Skeletal muscle satellite cell (primary cell): ENCODE measurements at regions not wholly inside any gene's neighbourhood (a gene's known extent, or its start where the extent isn't known, plus 50 kb on each side); places are given as distances from the start of the nearest gene placed in this dataset.

Experiments
- H3K27me3 ChIP-seq: 2 replicates; pipeline ENCODE4 v1.7.0; 2013; ENCODE audit warnings: low read length; ENCODE audit not compliant: control insufficient read depth, insufficient read depth
- H3K36me3 ChIP-seq: 2 replicates; pipeline ENCODE4 v1.7.0; 2013; ENCODE audit warnings: mild to moderate bottlenecking, control low read depth, low read length; ENCODE audit not compliant: insufficient read depth
- H3K4me1 ChIP-seq: 2 replicates; pipeline ENCODE4 v1.7.0; 2013; ENCODE audit warnings: low read length; ENCODE audit not compliant: control insufficient read depth, insufficient read depth
- H3K4me2 ChIP-seq: 2 replicates; pipeline ENCODE4 v1.7.0; 2013; ENCODE audit warnings: mild to moderate bottlenecking, low read length
- H3K4me3 ChIP-seq: 2 replicates; pipeline ENCODE4 v1.7.0; 2013; ENCODE audit warnings: low read length
- H3K9ac ChIP-seq: 2 replicates; pipeline ENCODE4 v1.7.0; 2013; ENCODE audit warnings: mild to moderate bottlenecking, low read depth, low read length, moderate library complexity
- H3K9me3 ChIP-seq: replicated peaks from 2 replicates; pipeline ENCODE4 v1.7.0; 2013; ENCODE audit warnings: mild to moderate bottlenecking, control low read depth, low read length

DNA sequence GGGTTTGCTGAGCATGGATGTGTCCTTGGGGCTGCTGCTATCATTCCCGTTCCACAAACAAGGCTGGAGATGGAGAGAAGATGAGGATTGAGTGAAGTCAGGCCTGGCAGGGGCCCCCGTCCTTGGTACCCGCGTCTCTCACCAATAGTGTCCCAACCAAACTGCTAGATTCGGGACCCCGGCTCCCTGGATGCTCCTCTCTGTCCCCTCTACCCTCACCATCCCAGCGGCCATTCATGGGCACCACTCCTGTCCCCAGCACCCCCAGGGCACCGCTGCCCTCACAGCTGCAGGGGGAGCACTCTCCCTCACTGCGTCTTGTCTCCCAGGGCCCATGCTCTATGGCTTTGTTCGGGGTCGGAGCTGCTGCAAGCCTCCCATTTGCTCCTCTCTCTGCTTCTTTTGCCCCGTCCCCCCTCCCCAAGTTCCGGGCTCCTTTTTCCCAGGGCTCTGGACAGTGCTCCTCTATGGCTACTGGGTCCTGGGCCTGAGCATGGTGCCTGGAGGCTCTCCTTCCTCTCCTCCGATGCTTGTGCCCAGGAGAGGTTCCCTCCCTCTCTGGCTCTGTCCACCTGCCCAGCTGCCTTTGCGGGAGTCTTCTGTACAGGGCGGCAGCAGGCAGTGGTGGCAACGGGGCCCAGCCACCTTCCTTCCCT is 219.5 kb downstream of the TEX29 start:
- Histone ChIP-seq H3K27me3 (no peaks in the 10 kb centered on the region), H3K9ac (no peak overlapping the region), H3K4me2 (no peak overlapping the region), H3K9me3 (peaks cover 3% of the 10 kb centered on the region), H3K4me1 (no peaks in the 10 kb centered on the region), H3K4me3 (no peak overlapping the region), H3K36me3 (no peaks in the 10 kb centered on the region)

DNA sequence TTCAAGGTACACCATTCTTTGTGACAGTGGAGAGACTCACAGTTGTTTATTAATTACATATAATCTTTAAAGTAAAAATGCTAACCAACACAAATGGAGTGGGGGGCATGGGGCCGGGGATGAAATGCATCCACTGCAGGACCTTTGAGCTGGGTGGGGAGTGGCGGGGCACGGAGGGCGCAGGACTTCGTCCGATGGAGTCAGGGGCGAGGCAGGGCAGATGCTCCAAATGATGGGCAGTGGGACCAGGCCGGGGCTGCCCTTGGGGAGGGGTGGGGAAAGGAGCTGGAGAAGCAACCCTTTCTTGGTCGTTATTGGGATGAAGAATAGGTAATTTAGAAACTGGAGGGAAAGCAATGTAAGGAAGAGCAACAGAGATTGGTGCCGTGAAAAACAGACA is 220.0 kb downstream of the TEX29 start:
- Histone ChIP-seq H3K36me3 (no peaks in the 10 kb centered on the region), H3K9ac (no peak overlapping the region), H3K4me1 (no peaks in the 10 kb centered on the region), H3K4me3 (no peak overlapping the region), H3K4me2 (no peak overlapping the region), H3K9me3 (peaks cover 3% of the 10 kb centered on the region), H3K27me3 (no peaks in the 10 kb centered on the region)

DNA sequence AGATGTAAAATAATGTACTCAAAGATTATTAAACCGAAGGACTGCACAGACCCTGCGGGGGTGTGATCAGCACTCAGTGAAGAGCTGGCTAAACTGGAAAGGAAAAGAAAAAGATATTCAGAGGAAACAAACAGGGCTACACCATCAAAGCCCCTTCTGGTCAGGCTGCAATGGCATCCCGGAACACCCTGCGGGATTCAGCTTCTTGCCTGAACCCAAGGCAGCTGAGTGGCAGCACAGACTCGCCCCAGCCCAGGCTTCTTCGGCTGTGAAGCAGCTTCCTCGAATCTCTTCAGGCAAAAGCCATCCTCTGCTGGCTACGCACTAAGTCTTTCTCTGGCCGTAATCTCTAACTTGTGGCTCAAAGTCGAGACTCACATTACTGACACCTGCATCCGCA is 220.9 kb downstream of the TEX29 start:
- H3K4me2 ChIP-seq = no peak overlapping the region
- H3K4me1 ChIP-seq = no peaks in the 10 kb centered on the region
- no peaks in the 10 kb centered on the region for H3K36me3 ChIP-seq
- no peak overlapping the region for H3K4me3 ChIP-seq
- H3K9me3 ChIP-seq = peaks cover 8% of the 10 kb centered on the region
- no peak overlapping the region for H3K9ac ChIP-seq
- H3K27me3 ChIP-seq = no peaks in the 10 kb centered on the region

DNA sequence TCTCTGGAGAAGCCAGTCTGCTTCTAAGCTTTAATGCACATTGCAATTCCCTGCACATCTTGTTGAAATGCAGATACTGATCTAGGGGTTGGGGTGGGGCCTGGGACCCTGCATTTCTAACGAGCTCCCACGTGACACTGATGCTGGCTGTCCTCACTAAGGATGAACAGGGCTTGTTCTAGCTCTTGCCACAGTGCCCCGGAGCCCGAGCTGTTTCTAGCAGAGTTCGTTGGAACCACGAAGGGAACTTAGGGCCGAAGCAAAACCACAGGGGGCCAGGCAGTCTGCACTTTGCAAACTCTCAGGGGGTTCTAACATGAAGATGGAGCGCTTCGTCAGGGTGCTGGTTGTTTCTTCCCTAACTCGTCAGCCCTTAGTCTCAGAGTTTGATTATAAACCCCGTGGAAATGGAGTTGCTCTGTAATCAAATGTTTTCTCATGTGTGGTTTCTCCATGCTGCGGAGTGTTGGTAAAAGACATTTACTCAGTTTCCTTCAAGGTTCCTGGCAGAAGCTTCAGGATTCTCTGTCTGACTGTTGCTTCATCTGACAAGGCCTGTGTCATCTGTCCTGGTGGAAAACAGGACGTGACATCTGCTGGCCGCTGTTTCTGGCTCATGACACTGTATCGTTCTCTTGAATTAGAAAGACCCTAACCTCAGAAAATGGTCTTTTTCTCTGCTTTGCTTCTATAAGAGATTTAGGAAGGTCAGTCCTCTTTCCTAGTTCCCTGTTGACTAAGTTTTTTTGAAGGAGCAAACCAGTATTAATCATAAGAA is 221.5 kb downstream of the TEX29 start:
- no peak overlapping the region for H3K9ac ChIP-seq
- H3K27me3 ChIP-seq = no peaks in the 10 kb centered on the region
- no peak overlapping the region for H3K4me3 ChIP-seq

DNA sequence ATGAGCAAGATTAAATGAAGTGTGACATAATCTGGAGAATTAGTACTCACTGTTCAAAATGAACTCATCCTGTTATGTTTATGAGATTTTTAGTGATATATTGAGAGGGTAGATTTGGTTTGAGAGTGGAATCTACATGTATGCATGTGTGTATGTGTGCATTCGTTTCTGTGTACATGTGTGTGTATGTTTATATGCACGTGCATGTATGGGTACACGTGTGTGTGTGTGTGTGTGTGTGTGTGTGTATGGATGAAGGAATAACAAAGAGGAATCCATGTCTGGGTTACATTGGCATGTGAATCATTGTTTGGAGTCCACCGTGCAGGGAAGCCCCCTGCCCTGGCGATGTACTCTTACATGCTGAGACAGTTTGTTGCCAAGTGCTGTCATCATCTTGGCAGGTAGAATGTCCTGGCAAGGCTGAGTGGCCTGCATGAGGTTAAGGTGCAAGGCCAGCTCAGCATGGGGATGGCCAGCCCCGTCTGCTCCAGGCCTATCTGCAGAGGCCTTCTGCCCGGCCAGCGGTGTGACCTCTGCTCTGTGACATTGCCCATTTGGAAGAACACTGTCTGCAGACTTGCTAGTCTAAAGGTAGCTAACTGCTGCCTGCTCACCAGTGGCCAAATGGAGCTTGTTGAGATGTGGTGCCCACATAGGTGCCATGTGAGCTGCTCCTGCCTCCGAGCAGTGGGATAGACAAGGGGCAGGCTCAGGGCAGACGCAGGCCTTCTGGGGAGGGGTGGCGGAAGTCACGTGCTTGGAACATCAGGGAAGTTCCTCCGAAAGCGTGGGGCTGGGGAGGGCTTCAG is 222.3 kb downstream of the TEX29 start:
- no peak overlapping the region for H3K4me3 ChIP-seq
- no peaks in the 10 kb centered on the region for H3K4me1 ChIP-seq
- no peaks in the 10 kb centered on the region for H3K36me3 ChIP-seq
- H3K9me3 ChIP-seq = peaks cover 15% of the 10 kb centered on the region
- no peaks in the 10 kb centered on the region for H3K27me3 ChIP-seq
- H3K4me2 ChIP-seq = no peak overlapping the region
- H3K9ac ChIP-seq = no peak overlapping the region

More for the DNA sequence above, 221.5 kb downstream of the TEX29 start:
- Histone ChIP-seq H3K9me3 (peaks cover 12% of the 10 kb centered on the region), H3K4me2 (no peak overlapping the region), H3K4me1 (no peaks in the 10 kb centered on the region), H3K36me3 (no peaks in the 10 kb centered on the region)

DNA sequence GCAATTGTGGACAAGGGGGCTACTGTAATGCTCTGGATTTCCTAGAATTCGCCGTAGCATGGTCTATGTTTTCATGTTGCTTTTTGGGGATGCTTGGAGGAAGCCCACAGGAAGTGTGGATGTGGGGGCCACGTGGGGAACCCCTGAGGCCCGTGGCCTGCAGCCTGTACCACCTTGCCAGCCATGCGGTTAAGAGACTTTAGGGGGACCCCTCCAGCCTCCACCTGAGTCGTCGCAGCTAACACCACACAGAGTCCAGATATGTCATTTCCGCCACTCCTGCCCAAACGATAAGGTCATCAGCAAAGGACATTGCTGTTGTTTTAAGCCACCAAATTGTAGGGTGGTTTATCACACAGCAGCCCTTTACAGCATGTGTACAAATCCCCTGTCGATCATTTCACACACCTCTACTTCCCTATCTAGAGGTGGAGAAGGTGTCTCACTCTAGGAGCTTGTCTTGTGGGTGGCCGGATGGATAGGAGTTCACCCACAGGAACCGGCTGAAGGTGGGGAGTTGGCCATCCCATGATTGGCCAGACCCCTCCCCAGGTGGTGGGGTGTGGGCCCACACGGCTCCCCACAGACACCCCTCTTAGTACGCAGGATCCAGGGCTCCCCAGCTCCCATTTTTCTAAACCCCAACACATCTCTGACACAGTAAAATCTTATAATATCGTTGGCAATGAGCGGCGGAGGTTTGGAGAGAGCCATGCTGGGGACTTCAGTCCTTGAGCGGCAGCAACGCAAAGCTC is 226.7 kb downstream of the TEX29 start:
- no peaks in the 10 kb centered on the region for H3K36me3 ChIP-seq
- no peaks in the 10 kb centered on the region for H3K4me1 ChIP-seq
- no peak overlapping the region for H3K4me3 ChIP-seq
- H3K9me3 ChIP-seq = peaks cover 18% of the 10 kb centered on the region
- H3K9ac ChIP-seq = no peak overlapping the region
- H3K4me2 ChIP-seq = no peak overlapping the region
- no peaks in the 10 kb centered on the region for H3K27me3 ChIP-seq

DNA sequence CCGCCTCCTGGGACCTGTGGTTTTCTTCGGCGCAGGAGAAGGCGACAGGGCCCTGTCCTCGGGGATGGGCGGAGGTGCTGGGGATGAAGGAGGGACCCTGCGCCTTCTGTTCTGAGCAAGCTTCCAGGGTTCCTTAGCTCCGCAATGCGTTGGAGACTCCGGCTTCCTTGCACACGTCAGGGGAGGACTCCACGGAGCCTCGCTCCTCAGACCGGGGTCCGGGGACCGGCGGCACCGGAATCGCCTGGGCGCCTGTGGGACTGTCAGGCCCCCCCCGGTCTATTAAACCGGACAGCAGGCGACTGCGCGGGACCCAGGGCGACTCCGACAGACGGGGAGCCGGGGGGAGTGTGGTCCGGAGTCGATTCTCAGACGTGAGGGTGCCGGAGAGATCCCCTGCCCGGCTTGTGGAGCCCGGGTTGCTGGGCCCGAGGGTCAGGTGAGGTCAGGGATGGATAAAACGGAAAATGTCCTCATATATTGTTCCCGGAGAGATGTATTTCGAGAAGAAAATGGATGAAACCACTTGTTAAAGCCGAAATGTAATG is 227.4 kb downstream of the TEX29 start:
- H3K36me3 ChIP-seq = no peaks in the 10 kb centered on the region
- H3K4me1 ChIP-seq = no peaks in the 10 kb centered on the region
- H3K4me2 ChIP-seq = no peak overlapping the region
- H3K27me3 ChIP-seq = no peaks in the 10 kb centered on the region
- H3K4me3 ChIP-seq = no peak overlapping the region
- H3K9ac ChIP-seq = no peak overlapping the region
- H3K9me3 ChIP-seq = peaks cover 18% of the 10 kb centered on the region

DNA sequence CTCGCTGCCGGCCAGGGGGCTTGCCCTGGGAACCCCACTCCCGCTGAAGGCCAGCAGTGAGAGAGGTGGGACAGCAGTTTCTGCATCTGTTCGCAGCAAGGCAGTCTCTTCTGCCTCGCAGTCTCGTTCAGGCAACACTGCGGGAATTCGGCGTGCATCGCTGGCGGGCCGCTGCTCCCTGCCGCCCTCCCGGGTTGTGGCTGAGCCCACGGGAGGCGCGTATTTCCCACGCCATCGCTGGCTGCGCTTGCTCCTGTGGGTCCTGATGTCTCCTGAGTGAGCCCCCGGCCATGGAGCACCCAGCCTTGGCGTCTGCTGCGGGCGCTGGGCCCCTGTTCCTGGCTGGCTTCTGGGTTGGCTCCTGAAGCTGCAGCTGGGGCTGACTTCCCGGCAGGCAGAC is 227.9 kb downstream of the TEX29 start:
- no peaks in the 10 kb centered on the region for H3K4me1 ChIP-seq
- H3K36me3 ChIP-seq = no peaks in the 10 kb centered on the region
- H3K4me2 ChIP-seq = no peak overlapping the region
- H3K27me3 ChIP-seq = no peaks in the 10 kb centered on the region
- no peak overlapping the region for H3K4me3 ChIP-seq
- H3K9ac ChIP-seq = no peak overlapping the region
- H3K9me3 ChIP-seq = peaks cover 15% of the 10 kb centered on the region

DNA sequence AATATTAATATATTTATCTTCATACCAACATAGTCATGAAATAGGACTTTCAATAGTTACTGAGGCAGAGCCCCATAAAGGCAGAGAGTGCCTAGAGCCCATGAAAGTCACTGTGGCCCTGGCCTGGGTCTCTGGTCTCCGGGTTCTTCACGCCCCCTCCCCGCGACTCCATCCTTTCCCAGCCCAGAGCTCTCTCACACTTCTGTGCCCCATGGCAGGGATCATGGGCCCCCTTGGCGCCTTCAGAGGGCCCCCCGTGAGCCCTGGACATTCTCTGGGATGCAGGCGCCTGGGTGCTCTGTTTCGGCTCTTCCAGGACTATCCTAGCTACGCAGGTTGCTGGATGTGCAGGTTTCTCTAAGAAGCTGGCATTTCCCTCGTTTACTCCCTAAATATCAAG is 228.4 kb downstream of the TEX29 start:
- peaks cover 15% of the 10 kb centered on the region for H3K9me3 ChIP-seq
- H3K27me3 ChIP-seq = no peaks in the 10 kb centered on the region
- no peaks in the 10 kb centered on the region for H3K36me3 ChIP-seq
- no peak overlapping the region for H3K9ac ChIP-seq
- no peaks in the 10 kb centered on the region for H3K4me1 ChIP-seq
- H3K4me3 ChIP-seq = no peak overlapping the region
- no peak overlapping the region for H3K4me2 ChIP-seq

DNA sequence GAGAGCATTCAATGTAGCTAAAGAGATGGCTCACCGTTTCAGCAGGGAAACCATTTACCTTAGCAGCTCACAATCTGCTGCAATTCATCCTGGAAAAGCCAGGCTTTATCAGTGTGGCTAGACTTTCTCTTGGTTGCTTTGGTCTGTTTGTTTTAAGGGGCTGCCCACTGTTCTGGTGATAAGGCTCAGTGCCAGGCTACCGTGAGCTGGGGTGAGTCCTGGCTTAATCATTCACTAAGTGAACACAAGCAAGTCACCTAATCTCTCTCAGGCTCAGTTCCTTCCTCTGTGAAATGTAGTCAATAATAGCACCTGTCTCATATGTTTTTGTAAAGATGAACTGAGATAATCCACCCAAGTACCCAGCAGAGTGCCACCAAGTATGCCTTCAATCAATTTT is 229.0 kb downstream of the TEX29 start:
- H3K9ac ChIP-seq = no peak overlapping the region
- H3K4me1 ChIP-seq = no peaks in the 10 kb centered on the region
- H3K4me3 ChIP-seq = no peak overlapping the region
- H3K9me3 ChIP-seq = peaks cover 15% of the 10 kb centered on the region
- H3K27me3 ChIP-seq = no peaks in the 10 kb centered on the region
- no peaks in the 10 kb centered on the region for H3K36me3 ChIP-seq
- H3K4me2 ChIP-seq = no peak overlapping the region

DNA sequence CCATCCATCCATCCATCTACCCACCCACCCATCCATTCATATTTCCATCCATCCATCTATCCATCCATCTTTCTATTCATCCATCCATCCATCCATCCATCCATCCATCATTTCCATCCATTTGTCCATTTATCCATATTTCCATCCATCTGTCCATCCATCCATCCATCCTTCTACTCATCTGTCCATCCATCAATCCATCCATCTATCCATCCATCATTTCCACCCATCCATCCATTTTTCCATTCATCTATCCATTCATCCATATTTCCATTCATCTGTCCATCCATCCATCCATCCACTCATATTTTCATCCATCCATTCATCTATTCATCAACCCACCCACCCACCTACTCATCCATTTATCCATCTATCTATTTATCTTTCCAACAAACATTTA is 229.6 kb downstream of the TEX29 start:
- Histone ChIP-seq H3K9ac (no peak overlapping the region), H3K4me3 (no peak overlapping the region), H3K36me3 (no peaks in the 10 kb centered on the region), H3K27me3 (no peaks in the 10 kb centered on the region), H3K4me1 (no peaks in the 10 kb centered on the region), H3K9me3 (peaks cover 15% of the 10 kb centered on the region), H3K4me2 (no peak overlapping the region)
